ENCODE measurements at regions not wholly inside any gene's neighbourhood (a gene's known extent, or its start where the extent isn't known, plus 50 kb on each side); places are given as distances from the start of the nearest gene placed in this dataset.

GRCh38 chr14:100660882-100661635 is 65.6 kb upstream of the DLK1 start:
- DNase-seq (ENCODE audit: low read depth, low spot score) = no peak
- H3K36me3 ChIP-seq (ENCODE audit: control insufficient read depth in 2 of 2, extremely low read depth in 1 of 2, insufficient read depth in 2 of 2, low read length in 2 of 2) = no peaks in the 10 kb centered on the region
- no peak overlapping the region for H3K27ac ChIP-seq (ENCODE audit: insufficient read depth, low read depth, low read length)
- no peak overlapping the region for H3K4me2 ChIP-seq (ENCODE audit: insufficient read depth, low read length)
- TF ChIP-seq JUN (IDR thresholded peaks at IDR 0.05; ENCODE audit: borderline replicate concordance, insufficient read depth, insufficient read length, low read depth) (no peak), FOS (IDR thresholded peaks at IDR 0.05; ENCODE audit: borderline replicate concordance, insufficient read depth, low read length) (no peak), CTCF (IDR thresholded peaks at IDR 0.05; ENCODE audit: extremely low read depth in 1 of 2, insufficient read depth in 1 of 2, low read depth in 1 of 2, low read length in 2 of 2) (no peak), MAX (IDR thresholded peaks at IDR 0.05; ENCODE audit: insufficient read depth, insufficient read length) (no peak), GATA2 (IDR thresholded peaks at IDR 0.05; ENCODE audit: insufficient read depth, insufficient read length, low read depth, low read length) (no peak), POLR2AphosphoS5 (IDR thresholded peaks at IDR 0.05; ENCODE audit: insufficient read depth, low read depth, low read length) (no peak)
- ChIA-PET CTCF (interaction anchor here (0.9 to 4.0 kb wide), 6 partner anchors 8 to 276 kb away, joined by 3 to 26 read pairs (median 8); no protein-coding TSS in a partner anchor), POLR2A (no interaction called here)
- H3K9me3 ChIP-seq (replicated peaks; ENCODE audit: control insufficient read depth, insufficient read depth, low read length) = no peaks in the 10 kb centered on the region
- peaks cover 6% of the 10 kb centered on the region for H3K4me1 ChIP-seq (ENCODE audit: control insufficient read depth, extremely low read depth, insufficient read depth, low read length)
- no TSS peak for BruUV-seq (replicated peaks)
- H3K4me3 ChIP-seq (replicated peaks in 1 of 3; ENCODE audit: insufficient read depth in 1 of 3, low read depth in 1 of 3, low read length in 3 of 3) = no peak overlapping the region
- no peak for FAIRE-seq
- dilution Hi-C loops (cut with MboI; ENCODE audit: extremely low pct_ligation_motif_present, low sequenced_read_pairs) = loop anchor here (25.0 kb wide), 1 partner anchor 249 kb away; no protein-coding TSS in a partner anchor
- H3K9ac ChIP-seq (replicated peaks; ENCODE audit: extremely low read depth, insufficient read depth, low read length) = no peak overlapping the region
- intact Hi-C loops (cut with micrococcal nuclease) = loop anchor here (5.0 kb wide), 1 partner anchor 411 kb away; no protein-coding TSS in a partner anchor
- H3K9me1 ChIP-seq (replicated peaks; ENCODE audit: control insufficient read depth, extremely low read depth, insufficient read depth, low read length) = no peaks in the 10 kb centered on the region
- H2AFZ ChIP-seq (ENCODE audit: low read depth, low read length) = no peak overlapping the region
- no peaks in the 10 kb centered on the region for H3K79me2 ChIP-seq (ENCODE audit: control insufficient read depth, insufficient read depth, low read length)
- H3K27me3 ChIP-seq (ENCODE audit: control insufficient read depth in 2 of 2, insufficient read depth in 2 of 2, low read length in 2 of 2) = peaks cover 0 to 2% of the 10 kb centered on the region in 2 experiments
- H4K20me1 ChIP-seq (replicated peaks; ENCODE audit: control insufficient read depth, extremely low read depth, insufficient read depth, low read length) = no peaks in the 10 kb centered on the region
